ENCODE measurements at regions not wholly inside any gene's neighbourhood (a gene's known extent, or its start where the extent isn't known, plus 50 kb on each side); places are given as distances from the start of the nearest gene placed in this dataset.

GRCh38 chr12:126602612-126603011 is 1537.4 kb downstream of the AACS start:
- Mint-ChIP-seq H3K27me3 (peaks cover 4% of the 10 kb centered on the region), H3K27ac (no peak overlapping the region), H3K4me3 (ENCODE audit: low read depth) (no peak overlapping the region), H3K36me3 (ENCODE audit: insufficient read depth) (no peaks in the 10 kb centered on the region), H3K9me3 (ENCODE audit: low read depth) (no peaks in the 10 kb centered on the region), H3K4me1 (ENCODE audit: low read depth) (peaks cover 4% of the 10 kb centered on the region)
- DNase-seq (ENCODE audit: low spot score, unreplicated experiment) = no peak
- no peak for TF ChIP-seq CTCF (IDR thresholded peaks at IDR 0.05; ENCODE audit: unreplicated experiment)

- H3K4me3 Mint-ChIP-seq (ENCODE audit: low read depth) = no peak overlapping the region
- no peak overlapping the region for H3K27ac Mint-ChIP-seq
- peaks cover 4% of the 10 kb centered on the region for H3K27me3 Mint-ChIP-seq
- no peak for DNase-seq (ENCODE audit: low spot score, unreplicated experiment)
- no peak for TF ChIP-seq CTCF (IDR thresholded peaks at IDR 0.05; ENCODE audit: unreplicated experiment)
- peaks cover 4% of the 10 kb centered on the region for H3K9me3 Mint-ChIP-seq (ENCODE audit: low read depth)
- H3K4me1 Mint-ChIP-seq (ENCODE audit: low read depth) = peaks cover 3% of the 10 kb centered on the region
- no peaks in the 10 kb centered on the region for H3K36me3 Mint-ChIP-seq (ENCODE audit: insufficient read depth)
Observed at GRCh38 chr12:126607157-126607556, 1541.9 kb downstream of the AACS start.

- TF ChIP-seq CTCF (IDR thresholded peaks at IDR 0.05; ENCODE audit: unreplicated experiment) = no peak
- Mint-ChIP-seq H3K4me3 (ENCODE audit: low read depth) (no peak overlapping the region), H3K9me3 (ENCODE audit: low read depth) (peaks cover 7% of the 10 kb centered on the region), H3K27me3 (peaks cover 4% of the 10 kb centered on the region), H3K27ac (no peak overlapping the region), H3K36me3 (ENCODE audit: insufficient read depth) (no peaks in the 10 kb centered on the region), H3K4me1 (ENCODE audit: low read depth) (peaks cover 1% of the 10 kb centered on the region)
- DNase-seq (ENCODE audit: low spot score, unreplicated experiment) = no peak
Observed at GRCh38 chr12:126607867-126608266, 1542.6 kb downstream of the AACS start.

DNA sequence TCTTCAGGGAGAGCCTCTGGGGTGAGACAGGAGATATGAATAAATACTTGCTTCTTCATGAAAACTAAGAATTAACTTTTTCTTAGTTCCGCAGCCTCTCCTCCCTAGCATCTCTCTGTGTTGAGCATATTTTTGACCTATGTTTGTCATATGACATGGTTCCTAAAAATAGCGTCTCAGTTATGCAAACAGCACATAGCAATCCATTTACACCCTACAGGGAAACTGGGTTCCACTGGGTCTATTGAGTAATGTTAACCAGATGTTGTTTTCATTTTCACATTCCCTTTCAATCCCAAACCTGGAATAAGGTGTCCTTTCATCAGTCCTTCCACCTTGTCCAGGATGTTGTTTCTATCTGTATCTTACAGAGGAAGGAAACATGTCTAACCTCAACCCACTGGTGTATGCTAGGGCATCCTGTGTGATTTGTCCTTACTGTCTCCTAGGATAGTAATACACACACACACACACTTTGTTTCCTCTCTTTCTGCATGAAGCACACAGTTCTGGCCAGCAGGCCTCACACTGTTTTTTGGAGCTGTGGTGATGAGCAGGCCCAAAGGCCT is 1543.5 kb downstream of the AACS start:
- H3K4me3 Mint-ChIP-seq (ENCODE audit: low read depth) = no peak overlapping the region
- DNase-seq (ENCODE audit: low spot score, unreplicated experiment) = no peak
- H3K9me3 Mint-ChIP-seq (ENCODE audit: low read depth) = peaks cover 7% of the 10 kb centered on the region
- H3K36me3 Mint-ChIP-seq (ENCODE audit: insufficient read depth) = no peaks in the 10 kb centered on the region
- H3K4me1 Mint-ChIP-seq (ENCODE audit: low read depth) = peaks cover 1% of the 10 kb centered on the region
- peaks cover 4% of the 10 kb centered on the region for H3K27me3 Mint-ChIP-seq
- no peak overlapping the region for H3K27ac Mint-ChIP-seq
- no peak for TF ChIP-seq CTCF (IDR thresholded peaks at IDR 0.05; ENCODE audit: unreplicated experiment)

- Mint-ChIP-seq H3K36me3 (ENCODE audit: insufficient read depth) (no peaks in the 10 kb centered on the region), H3K9me3 (ENCODE audit: low read depth) (peaks cover 29% of the 10 kb centered on the region), H3K27me3 (peaks cover 2% of the 10 kb centered on the region), H3K4me3 (ENCODE audit: low read depth) (no peak overlapping the region), H3K27ac (no peak overlapping the region), H3K4me1 (ENCODE audit: low read depth) (no peaks in the 10 kb centered on the region)
- TF ChIP-seq CTCF (IDR thresholded peaks at IDR 0.05; ENCODE audit: unreplicated experiment) = no peak
- DNase-seq (ENCODE audit: low spot score, unreplicated experiment) = no peak
Observed at GRCh38 chr12:126616441-126616840, 1551.2 kb downstream of the AACS start.

All from progenitor cell of endocrine pancreas (in vitro differentiated cells).